ENCODE measurements at regions not wholly inside any gene's neighbourhood (a gene's known extent, or its start where the extent isn't known, plus 50 kb on each side); places are given as distances from the start of the nearest gene placed in this dataset.

DNA sequence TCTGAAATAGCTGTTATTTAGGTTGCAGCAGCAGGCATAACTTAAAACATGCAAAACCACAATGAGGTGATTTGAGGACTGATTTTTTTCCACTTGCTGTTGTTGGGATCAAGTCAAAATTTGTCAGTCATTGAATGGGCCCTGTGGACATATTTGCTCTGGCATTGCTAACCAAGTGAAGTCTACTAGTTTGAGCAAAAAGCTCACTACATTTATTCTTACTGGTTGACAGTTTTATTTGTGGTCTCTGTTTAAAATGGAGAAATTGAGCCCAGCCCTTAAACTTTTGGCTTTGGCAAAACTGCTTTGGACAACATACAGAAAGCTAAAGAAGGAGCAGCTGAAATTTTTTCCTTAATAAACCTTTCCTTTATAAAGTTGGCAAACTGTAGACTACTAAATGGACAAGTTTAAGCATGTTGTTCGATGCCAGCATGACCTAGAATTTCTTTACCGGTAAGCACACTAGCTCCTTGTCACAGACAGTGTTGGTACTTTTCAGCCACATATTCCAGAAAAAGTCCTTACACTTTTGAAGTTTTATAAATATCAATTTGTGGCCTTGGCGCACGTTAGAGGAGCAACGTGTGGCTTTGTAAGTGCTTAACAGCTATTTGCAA is 234.6 kb downstream of the USP25 start:
- POLR2A ChIA-PET, result no interaction called here

GRCh38 chr21:15966231-15966630 is 236.4 kb downstream of the USP25 start:
- Mint-ChIP-seq H3K4me1 (ENCODE audit: low read depth) (no peaks in the 10 kb centered on the region), H3K27me3 (peaks cover 3% of the 10 kb centered on the region), H3K9me3 (no peaks in the 10 kb centered on the region), H3K4me3 (no peak overlapping the region), H3K27ac (no peak overlapping the region), H3K36me3 (ENCODE audit: low read depth) (no peaks in the 10 kb centered on the region)
- ChIA-PET POLR2A (no interaction called here), CTCF (no interaction called here)
- TF ChIP-seq, protein P1, sequence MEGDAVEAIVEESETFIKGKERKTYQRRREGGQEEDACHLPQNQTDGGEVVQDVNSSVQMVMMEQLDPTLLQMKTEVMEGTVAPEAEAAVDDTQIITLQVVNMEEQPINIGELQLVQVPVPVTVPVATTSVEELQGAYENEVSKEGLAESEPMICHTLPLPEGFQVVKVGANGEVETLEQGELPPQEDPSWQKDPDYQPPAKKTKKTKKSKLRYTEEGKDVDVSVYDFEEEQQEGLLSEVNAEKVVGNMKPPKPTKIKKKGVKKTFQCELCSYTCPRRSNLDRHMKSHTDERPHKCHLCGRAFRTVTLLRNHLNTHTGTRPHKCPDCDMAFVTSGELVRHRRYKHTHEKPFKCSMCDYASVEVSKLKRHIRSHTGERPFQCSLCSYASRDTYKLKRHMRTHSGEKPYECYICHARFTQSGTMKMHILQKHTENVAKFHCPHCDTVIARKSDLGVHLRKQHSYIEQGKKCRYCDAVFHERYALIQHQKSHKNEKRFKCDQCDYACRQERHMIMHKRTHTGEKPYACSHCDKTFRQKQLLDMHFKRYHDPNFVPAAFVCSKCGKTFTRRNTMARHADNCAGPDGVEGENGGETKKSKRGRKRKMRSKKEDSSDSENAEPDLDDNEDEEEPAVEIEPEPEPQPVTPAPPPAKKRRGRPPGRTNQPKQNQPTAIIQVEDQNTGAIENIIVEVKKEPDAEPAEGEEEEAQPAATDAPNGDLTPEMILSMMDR (IDR thresholded peaks at IDR 0.05), result no peak
- no peak for DNase-seq
- no peak for ATAC-seq
- intact Hi-C loops (cut with micrococcal nuclease), result no loop called here

More for the DNA sequence above, 234.6 kb downstream of the USP25 start:
- DNase-seq (no peak), ATAC-seq (no peak)
- TF ChIP-seq, protein P1 (IDR thresholded peaks at IDR 0.05), result no peak
- no peaks in the 10 kb centered on the region for H3K9me3 Mint-ChIP-seq
- H3K4me1 Mint-ChIP-seq (ENCODE audit: low read depth), result no peaks in the 10 kb centered on the region
- CTCF ChIA-PET, result interaction anchor here (1.4 kb wide), 1 partner anchor 482 kb away, joined by 3 read pairs; no protein-coding TSS in a partner anchor
- H3K27ac Mint-ChIP-seq, result no peak overlapping the region
- H3K4me3 Mint-ChIP-seq, result no peak overlapping the region
- peaks cover 3% of the 10 kb centered on the region for H3K27me3 Mint-ChIP-seq
- H3K36me3 Mint-ChIP-seq (ENCODE audit: low read depth), result no peaks in the 10 kb centered on the region
- intact Hi-C loops (cut with micrococcal nuclease), result no loop called here

GRCh38 chr21:15966651-15967050 is 236.9 kb downstream of the USP25 start:
- intact Hi-C loops (cut with micrococcal nuclease), result no loop called here
- H3K9me3 Mint-ChIP-seq, result no peaks in the 10 kb centered on the region
- no peak overlapping the region for H3K4me3 Mint-ChIP-seq
- no peak for DNase-seq
- CTCF ChIA-PET, result no interaction called here
- no peaks in the 10 kb centered on the region for H3K36me3 Mint-ChIP-seq (ENCODE audit: low read depth)
- no peak for ATAC-seq
- POLR2A ChIA-PET, result no interaction called here
- no peak overlapping the region for H3K27ac Mint-ChIP-seq
- TF ChIP-seq, protein P1 (IDR thresholded peaks at IDR 0.05), result no peak
- peaks cover 3% of the 10 kb centered on the region for H3K27me3 Mint-ChIP-seq
- H3K4me1 Mint-ChIP-seq (ENCODE audit: low read depth), result no peaks in the 10 kb centered on the region

DNA sequence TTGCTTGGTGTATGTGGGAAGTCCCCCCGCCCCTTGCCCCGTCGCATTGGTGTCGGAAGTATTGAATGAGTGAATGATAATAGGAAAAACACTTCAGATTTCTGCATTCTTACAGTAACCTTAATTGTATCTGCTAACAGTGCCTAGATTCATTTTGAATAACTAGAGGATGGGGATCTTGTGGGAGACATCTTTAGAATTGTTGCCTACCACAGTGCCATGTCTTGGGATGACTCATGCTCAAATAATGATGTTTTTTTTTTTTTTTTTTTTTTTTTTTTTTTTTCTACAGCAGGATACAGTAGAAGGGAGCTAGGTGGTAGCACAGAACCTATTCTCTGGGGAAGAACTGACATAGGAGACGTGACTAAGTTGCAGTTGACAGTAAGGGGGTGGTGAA is 237.9 kb downstream of the USP25 start:
- intact Hi-C loops (cut with micrococcal nuclease), result no loop called here
- H3K36me3 Mint-ChIP-seq (ENCODE audit: low read depth), result no peaks in the 10 kb centered on the region
- no peaks in the 10 kb centered on the region for H3K9me3 Mint-ChIP-seq
- TF ChIP-seq, protein P1 (IDR thresholded peaks at IDR 0.05), result no peak
- ChIA-PET POLR2A (no interaction called here), CTCF (no interaction called here)
- no peak overlapping the region for H3K4me3 Mint-ChIP-seq
- no peaks in the 10 kb centered on the region for H3K4me1 Mint-ChIP-seq (ENCODE audit: low read depth)
- ATAC-seq (no peak), DNase-seq (no peak)
- no peak overlapping the region for H3K27ac Mint-ChIP-seq
- peaks cover 5% of the 10 kb centered on the region for H3K27me3 Mint-ChIP-seq

DNA sequence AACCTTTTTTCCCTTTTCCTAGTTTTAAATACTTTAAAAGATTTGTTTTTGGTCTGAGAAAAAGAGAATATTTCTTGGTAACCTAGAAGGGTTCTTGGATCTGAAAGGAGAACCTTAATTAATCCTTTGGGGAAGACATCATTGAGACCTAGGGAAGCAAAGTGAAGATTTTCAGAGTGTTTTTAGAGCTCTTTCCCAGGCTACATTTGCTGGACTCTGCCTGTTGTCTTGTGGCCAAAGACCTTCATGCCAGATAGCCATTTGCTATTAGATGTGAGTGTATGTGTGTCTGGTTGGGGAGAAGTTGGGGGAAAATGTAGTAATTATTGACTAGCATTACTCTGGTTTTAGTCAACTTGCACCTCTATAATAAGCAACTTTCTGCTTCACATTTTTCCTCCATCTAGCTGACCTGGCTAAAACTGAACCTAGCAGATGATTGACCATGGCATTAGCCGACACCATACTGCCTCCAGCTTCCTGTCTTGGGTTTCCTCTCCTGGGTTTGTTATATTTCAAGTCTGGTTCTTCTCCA is 239.1 kb downstream of the USP25 start:
- ChIA-PET POLR2A (no interaction called here), CTCF (no interaction called here)
- no peaks in the 10 kb centered on the region for H3K4me1 Mint-ChIP-seq (ENCODE audit: low read depth)
- no peak overlapping the region for H3K4me3 Mint-ChIP-seq
- H3K27me3 Mint-ChIP-seq, result peaks cover 3% of the 10 kb centered on the region
- ATAC-seq (no peak), DNase-seq (no peak)
- no peaks in the 10 kb centered on the region for H3K9me3 Mint-ChIP-seq
- H3K27ac Mint-ChIP-seq, result no peak overlapping the region
- intact Hi-C loops (cut with micrococcal nuclease), result no loop called here
- TF ChIP-seq, protein P1 (IDR thresholded peaks at IDR 0.05), result no peak
- no peaks in the 10 kb centered on the region for H3K36me3 Mint-ChIP-seq (ENCODE audit: low read depth)
